ENCODE measurements at regions not wholly inside any gene's neighbourhood (a gene's known extent, or its start where the extent isn't known, plus 50 kb on each side); places are given as distances from the start of the nearest gene placed in this dataset.

- no peak for TF ChIP-seq CTCF (conservative IDR thresholded peaks at IDR 0.05)
- no peak for TF ChIP-seq EZH2 (IDR thresholded peaks at IDR 0.05; ENCODE audit: low read depth)
Measured at GRCh38 chr10:78865538-78865875, 203.3 kb upstream of the ZMIZ1 start.

Measured in PC-9 (cell line).